Urinary bladder (tissue), 3 donors: ENCODE measurements at regions not wholly inside any gene's neighbourhood (a gene's known extent, or its start where the extent isn't known, plus 50 kb on each side); places are given as distances from the start of the nearest gene placed in this dataset.

Experiments
- DNase-seq: peaks from one replicate; pipeline ENCODE4 v3.0.0-alpha.2; 2015; ENCODE audit errors: extremely low spot score
- H3K27ac ChIP-seq: one replicate; pipeline ENCODE4 v1.5.1; 2013; ENCODE audit warnings: low read depth, mild to moderate bottlenecking, moderate library complexity
- H3K36me3 ChIP-seq: one replicate; pipeline ENCODE4 v1.6.1; 2013; ENCODE audit warnings: mild to moderate bottlenecking, moderate library complexity; ENCODE audit not compliant: insufficient read depth
- H3K4me1 ChIP-seq: one replicate; pipeline ENCODE4 v1.6.1; 2013; ENCODE audit warnings: mild to moderate bottlenecking, moderate library complexity; ENCODE audit not compliant: insufficient read depth
- H3K4me3 ChIP-seq: one replicate; pipeline ENCODE4 v1.5.1; 2013; ENCODE audit warnings: low read depth, low read length
- WGBS: extraction: QIAGEN DNeasy Blood & Tissue Kit; methylation state at CpG from one replicate; pipeline ENCODE4 v1.1.7; 2013; 5-methylcytosine and 5-hydroxymethylcytosine counted together
- donor health status: healthy with polysubstance abuse.
- donor health status: healthy.

- Histone ChIP-seq H3K4me3 (no peak overlapping the region), H3K4me1 (no peaks in the 10 kb centered on the region), H3K36me3 (no peaks in the 10 kb centered on the region), H3K27ac (no peak overlapping the region)
- DNase-seq = no peak
- WGBS = 44% methylated on average over 9 of the region's 9 CpGs
Measured at GRCh38 chr5:2048664-2049063, 165.9 kb upstream of the IRX4 start.

- no peak for DNase-seq
- H3K36me3 ChIP-seq = no peaks in the 10 kb centered on the region
- H3K27ac ChIP-seq = no peak overlapping the region
- H3K4me1 ChIP-seq = no peaks in the 10 kb centered on the region
- WGBS = 74% methylated on average over 10 of the region's 10 CpGs
- H3K4me3 ChIP-seq = no peak overlapping the region
Measured at GRCh38 chr5:2047341-2047927, 164.7 kb upstream of the IRX4 start.

- no peak overlapping the region for H3K4me3 ChIP-seq
- WGBS = 87% methylated on average over 7 of the region's 7 CpGs
- no peaks in the 10 kb centered on the region for H3K36me3 ChIP-seq
- no peak for DNase-seq
- no peak overlapping the region for H3K27ac ChIP-seq
- no peaks in the 10 kb centered on the region for H3K4me1 ChIP-seq
Measured at GRCh38 chr5:2044041-2044440, 161.3 kb upstream of the IRX4 start.

GRCh38 chr5:2039180-2039531, 156.4 kb upstream of the IRX4 start:
- no peak overlapping the region for H3K27ac ChIP-seq
- 31% methylated on average over 8 of the region's 8 CpGs for WGBS
- no peak for DNase-seq

GRCh38 chr5:2038321-2039179, 155.8 kb upstream of the IRX4 start:
- DNase-seq = no peak
- 3% methylated on average over 58 of the region's 58 CpGs for WGBS
- Histone ChIP-seq H3K4me1 (no peaks in the 10 kb centered on the region), H3K27ac (no peak overlapping the region), H3K4me3 (peak overlapping the region; percentile 30), H3K36me3 (no peaks in the 10 kb centered on the region)

More at GRCh38 chr5:2039180-2039531, 156.4 kb upstream of the IRX4 start:
- Histone ChIP-seq H3K4me1 (no peaks in the 10 kb centered on the region), H3K36me3 (no peaks in the 10 kb centered on the region), H3K4me3 (no peak overlapping the region)

- WGBS = 69% methylated on average over 6 of the region's 6 CpGs
- H3K27ac ChIP-seq = no peak overlapping the region
- H3K4me1 ChIP-seq = no peaks in the 10 kb centered on the region
- no peak overlapping the region for H3K4me3 ChIP-seq
- DNase-seq = no peak
- H3K36me3 ChIP-seq = no peaks in the 10 kb centered on the region
Measured at GRCh38 chr5:2036885-2037284, 154.2 kb upstream of the IRX4 start.

- DNase-seq = no peak
- Histone ChIP-seq H3K27ac (no peak overlapping the region), H3K4me1 (no peaks in the 10 kb centered on the region), H3K4me3 (no peak overlapping the region), H3K36me3 (no peaks in the 10 kb centered on the region)
- 64% methylated on average over 5 of the region's 5 CpGs for WGBS
Measured at GRCh38 chr5:2032432-2032831, 149.7 kb upstream of the IRX4 start.

GRCh38 chr5:2031581-2031980, 148.9 kb upstream of the IRX4 start:
- Histone ChIP-seq H3K4me3 (no peak overlapping the region), H3K27ac (no peak overlapping the region), H3K4me1 (no peaks in the 10 kb centered on the region), H3K36me3 (no peaks in the 10 kb centered on the region)
- WGBS = 88% methylated on average over 11 of the region's 11 CpGs
- no peak for DNase-seq

GRCh38 chr5:2030131-2030530, 147.4 kb upstream of the IRX4 start:
- Histone ChIP-seq H3K4me3 (no peak overlapping the region), H3K27ac (no peak overlapping the region), H3K4me1 (no peaks in the 10 kb centered on the region), H3K36me3 (no peaks in the 10 kb centered on the region)
- WGBS = 28% methylated on average over 5 of the region's 5 CpGs
- DNase-seq = no peak

GRCh38 chr5:2029206-2029605, 146.5 kb upstream of the IRX4 start:
- DNase-seq = peak; percentile 7
- WGBS = 33% methylated on average over 4 of the region's 4 CpGs

GRCh38 chr5:2027790-2028189, 145.1 kb upstream of the IRX4 start:
- WGBS = 96% methylated on average over 2 of the region's 2 CpGs
- DNase-seq = no peak
- Histone ChIP-seq H3K4me1 (no peaks in the 10 kb centered on the region), H3K4me3 (no peak overlapping the region), H3K27ac (no peak overlapping the region), H3K36me3 (no peaks in the 10 kb centered on the region)

More at GRCh38 chr5:2029206-2029605, 146.5 kb upstream of the IRX4 start:
- Histone ChIP-seq H3K4me3 (no peak overlapping the region), H3K36me3 (no peaks in the 10 kb centered on the region), H3K4me1 (no peaks in the 10 kb centered on the region), H3K27ac (no peak overlapping the region)

GRCh38 chr5:2024986-2025721, 142.4 kb upstream of the IRX4 start:
- 69% methylated on average over 13 of the region's 13 CpGs for WGBS
- Histone ChIP-seq H3K27ac (no peak overlapping the region), H3K4me1 (no peaks in the 10 kb centered on the region), H3K4me3 (no peak overlapping the region), H3K36me3 (no peaks in the 10 kb centered on the region)
- DNase-seq = no peak

GRCh38 chr5:2023196-2023595, 140.5 kb upstream of the IRX4 start:
- no peak for DNase-seq
- no peaks in the 10 kb centered on the region for H3K36me3 ChIP-seq
- no peak overlapping the region for H3K27ac ChIP-seq
- WGBS = 53% methylated on average over 3 of the region's 3 CpGs
- H3K4me1 ChIP-seq = no peaks in the 10 kb centered on the region
- no peak overlapping the region for H3K4me3 ChIP-seq

GRCh38 chr5:2022436-2022835, 139.7 kb upstream of the IRX4 start:
- 82% methylated on average over 5 of the region's 5 CpGs for WGBS
- Histone ChIP-seq H3K27ac (no peak overlapping the region), H3K36me3 (no peaks in the 10 kb centered on the region), H3K4me1 (no peaks in the 10 kb centered on the region), H3K4me3 (no peak overlapping the region)
- no peak for DNase-seq
